Activated CD8-positive, alpha-beta T cell treated with anti-CD3 and anti-CD28 coated beads for 36 hours (primary cell): ENCODE measurements at regions not wholly inside any gene's neighbourhood (a gene's known extent, or its start where the extent isn't known, plus 50 kb on each side); places are given as distances from the start of the nearest gene placed in this dataset.

ENCODE experiments used
- ATAC-seq: fragments of 200-7000 bp; cut with Tn5 transposase; one replicate; pipeline ENCODE4 v1.10.0; 2021; ENCODE audit warnings: mild to moderate bottlenecking, moderate library complexity
- CTCF ChIA-PET: fragments of 350-600 bp; sonication (Branson Sonifier 250); formaldehyde crosslinking; loops from one replicate; lab custom pipeline; 2021; ENCODE audit warnings: antibody characterized with exemption; lab: Charles Lee
- POLR2A ChIA-PET: fragments of 350-600 bp; sonication (Branson Sonifier 250); formaldehyde crosslinking; loops from one replicate; lab custom pipeline; 2021; ENCODE audit warnings: antibody characterized with exemption; lab: Charles Lee
- DNase-seq: peaks from one replicate; pipeline ENCODE4 v3.0.0-alpha.2; 2020
- H3K27ac Mint-ChIP-seq: one replicate; pipeline ENCODE4 v1.8.0; 2021; ENCODE audit warnings: mild to moderate bottlenecking, mixed read lengths
- H3K27me3 Mint-ChIP-seq: one replicate; pipeline ENCODE4 v1.8.0; 2021; ENCODE audit warnings: mixed read lengths
- H3K36me3 Mint-ChIP-seq: one replicate; pipeline ENCODE4 v1.8.0; 2021; ENCODE audit warnings: low read depth, mixed read lengths
- H3K4me1 Mint-ChIP-seq: one replicate; pipeline ENCODE4 v1.8.0; 2021; ENCODE audit warnings: low read depth, mixed read lengths
- H3K4me3 Mint-ChIP-seq: one replicate; pipeline ENCODE4 v1.8.0; 2021; ENCODE audit warnings: mild to moderate bottlenecking, moderate library complexity, mixed read lengths
- H3K9me3 Mint-ChIP-seq: one replicate; pipeline ENCODE4 v1.8.0; 2021; ENCODE audit warnings: mixed read lengths
- CTCF ChIP-seq: fragments of 200-600 bp; IDR thresholded peaks from one replicate; pipeline ENCODE4 v1.8.0; 2022; ENCODE audit warnings: antibody characterized with exemption, mild to moderate bottlenecking
- intact Hi-C: fragments of 100-400 bp; cut with micrococcal nuclease; formaldehyde crosslinking; loops from one replicate; pipeline ENCODE4 v1.10.0; 2022

DNA sequence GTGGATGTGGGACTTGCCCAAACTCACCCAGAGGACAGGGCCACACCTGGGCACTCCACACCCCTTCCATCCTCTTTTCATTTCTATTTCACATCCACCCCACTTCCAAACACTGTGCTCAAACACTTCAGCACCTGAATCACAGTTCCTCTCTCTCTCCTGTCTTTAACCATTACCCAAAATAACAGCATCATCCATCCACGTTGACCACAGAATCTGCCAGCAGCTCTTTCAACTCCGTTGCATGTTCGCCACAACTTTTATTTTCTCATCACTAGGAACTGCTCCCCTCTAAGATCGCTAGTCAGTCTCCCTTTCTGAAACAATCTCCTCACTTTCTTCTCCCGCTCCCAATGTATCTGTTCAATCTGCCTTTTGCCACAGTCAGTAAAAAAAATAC lies 121.6 kb upstream of the HNRNPA3 start:
- no peaks in the 10 kb centered on the region for H3K36me3 Mint-ChIP-seq
- intact Hi-C loops, result no loop called here
- TF ChIP-seq CTCF, result no peak
- H3K27me3 Mint-ChIP-seq, result peaks cover 9% of the 10 kb centered on the region
- ChIA-PET CTCF (no interaction called here), POLR2A (no interaction called here)
- no peaks in the 10 kb centered on the region for H3K4me1 Mint-ChIP-seq
- H3K27ac Mint-ChIP-seq, result no peak overlapping the region
- no peaks in the 10 kb centered on the region for H3K9me3 Mint-ChIP-seq
- ATAC-seq (no peak), DNase-seq (no peak)
- H3K4me3 Mint-ChIP-seq, result no peak overlapping the region

DNA sequence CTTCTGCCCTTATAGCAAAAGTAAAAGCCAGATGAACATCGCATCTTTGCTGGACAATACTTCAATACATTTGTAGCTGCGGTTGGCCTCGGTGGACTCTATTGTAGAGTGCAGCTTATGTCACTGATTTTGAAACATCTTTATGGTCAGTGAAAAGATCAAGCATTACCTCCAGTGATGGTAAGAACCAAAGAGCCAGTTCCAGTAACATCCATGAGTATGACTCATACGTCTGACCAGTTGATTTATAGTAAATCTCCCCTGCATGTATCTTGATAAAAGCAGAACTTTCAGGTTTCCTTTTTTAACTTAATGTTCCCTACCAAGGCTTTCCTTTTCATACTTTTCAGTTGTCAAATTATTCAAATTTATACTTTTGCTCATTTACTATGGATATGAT lies 119.2 kb upstream of the HNRNPA3 start:
- intact Hi-C loops, result no loop called here
- ChIA-PET POLR2A (no interaction called here), CTCF (interaction anchor here (1.2 kb wide), 1 partner anchor 9 kb away, joined by 4 read pairs; no protein-coding TSS in a partner anchor)
- Mint-ChIP-seq H3K4me1 (no peaks in the 10 kb centered on the region), H3K27ac (no peak overlapping the region), H3K27me3 (peaks cover 12% of the 10 kb centered on the region), H3K4me3 (no peak overlapping the region), H3K36me3 (no peaks in the 10 kb centered on the region), H3K9me3 (no peaks in the 10 kb centered on the region)
- DNase-seq (no peak), ATAC-seq (no peak)
- no peak for TF ChIP-seq CTCF

DNA sequence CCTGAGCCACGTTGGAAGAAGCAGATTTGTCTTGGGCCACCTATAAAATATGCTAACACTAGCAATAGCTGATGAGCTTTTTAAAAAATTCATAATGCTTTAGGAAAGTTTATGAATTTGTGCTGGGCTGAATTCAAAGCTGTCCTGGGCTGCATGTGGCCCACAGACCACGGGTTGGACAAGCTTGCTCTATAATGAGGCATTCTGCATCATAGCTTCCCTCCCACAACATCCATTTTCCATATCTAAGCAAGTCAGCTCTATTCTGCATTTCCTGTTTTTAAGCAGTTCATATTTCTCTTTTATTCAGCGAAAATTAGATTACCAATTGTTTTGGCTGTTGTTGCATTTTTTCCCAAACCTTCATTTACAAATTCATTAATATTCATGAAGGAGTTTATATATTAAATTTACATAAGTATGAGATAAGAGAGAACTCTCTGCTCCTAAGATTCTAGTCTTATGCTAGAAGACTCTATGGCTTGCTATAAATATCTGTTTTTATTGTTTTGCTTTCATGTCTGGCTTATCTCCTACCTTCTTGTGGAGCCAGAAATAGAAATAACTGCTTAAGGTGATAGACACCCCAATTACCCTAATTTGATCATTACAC lies 114.5 kb upstream of the HNRNPA3 start:
- ATAC-seq, result no peak
- no peak overlapping the region for H3K4me3 Mint-ChIP-seq
- ChIA-PET CTCF (interaction anchor here (1.1 kb wide), 1 partner anchor 50 kb away, joined by 3 read pairs; no protein-coding TSS in a partner anchor), POLR2A (no interaction called here)
- DNase-seq, result no peak
- no peak for TF ChIP-seq CTCF
- H3K36me3 Mint-ChIP-seq, result no peaks in the 10 kb centered on the region
- H3K27me3 Mint-ChIP-seq, result peaks cover 10% of the 10 kb centered on the region
- H3K9me3 Mint-ChIP-seq, result peaks cover 4% of the 10 kb centered on the region
- no peak overlapping the region for H3K27ac Mint-ChIP-seq
- intact Hi-C loops, result no loop called here
- no peaks in the 10 kb centered on the region for H3K4me1 Mint-ChIP-seq

DNA sequence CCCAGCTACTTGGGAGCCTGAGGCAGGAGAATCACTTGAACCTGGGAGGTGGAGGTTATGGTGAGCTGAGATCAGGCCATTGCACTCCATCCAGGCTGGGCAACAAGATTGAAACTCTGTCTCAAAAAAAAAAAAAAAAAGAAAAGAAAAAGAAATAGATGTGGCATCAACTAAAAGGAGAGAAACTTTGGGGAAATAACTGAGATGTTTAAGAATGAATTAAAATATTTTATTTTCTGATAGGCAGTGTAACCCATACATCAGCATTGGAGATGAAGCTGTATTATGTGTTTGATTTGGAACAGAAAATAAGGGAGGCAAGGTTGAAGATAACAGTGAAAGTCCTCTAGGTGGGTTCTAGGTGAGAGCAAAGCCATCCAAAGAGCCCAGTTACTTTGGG lies 110.7 kb upstream of the HNRNPA3 start:
- intact Hi-C loops, result no loop called here
- POLR2A ChIA-PET, result no interaction called here
- Mint-ChIP-seq H3K36me3 (no peaks in the 10 kb centered on the region), H3K4me3 (no peak overlapping the region), H3K27ac (no peak overlapping the region), H3K27me3 (peaks cover 4% of the 10 kb centered on the region), H3K4me1 (no peaks in the 10 kb centered on the region), H3K9me3 (peaks cover 4% of the 10 kb centered on the region)
- ATAC-seq (no peak), DNase-seq (no peak)
- TF ChIP-seq CTCF, result no peak
- CTCF ChIA-PET, result no interaction called here

GRCh38 chr2:177106212-177106611 lies 106.4 kb upstream of the HNRNPA3 start:
- H3K9me3 Mint-ChIP-seq, result peaks cover 4% of the 10 kb centered on the region
- ChIA-PET POLR2A (no interaction called here), CTCF (interaction anchor here (1.8 kb wide), 1 partner anchor 43 kb away, joined by 4 read pairs; no protein-coding TSS in a partner anchor)
- DNase-seq (no peak), ATAC-seq (peak; percentile 42)
- no peak overlapping the region for H3K27ac Mint-ChIP-seq
- TF ChIP-seq CTCF, result peak; percentile 27
- H3K4me1 Mint-ChIP-seq, result no peaks in the 10 kb centered on the region
- intact Hi-C loops, result no loop called here
- H3K36me3 Mint-ChIP-seq, result no peaks in the 10 kb centered on the region
- peaks cover 6% of the 10 kb centered on the region for H3K27me3 Mint-ChIP-seq
- no peak overlapping the region for H3K4me3 Mint-ChIP-seq
